ENCODE measurements at regions not wholly inside any gene's neighbourhood (a gene's known extent, or its start where the extent isn't known, plus 50 kb on each side); places are given as distances from the start of the nearest gene placed in this dataset.
A peak's percentile ranks its signal among the peaks of the same experiment; 100 is the strongest.

GRCh38 chr4:140316799-140317198 lies 56.6 kb upstream of the SCOC start:
- H3K27me3 Mint-ChIP-seq, result peaks cover 9% of the 10 kb centered on the region
- H3K27ac Mint-ChIP-seq, result no peak overlapping the region
- H3K4me1 Mint-ChIP-seq, result no peaks in the 10 kb centered on the region
- H3K36me3 Mint-ChIP-seq (ENCODE audit: low read depth), result no peaks in the 10 kb centered on the region
- no peak overlapping the region for H3K4me3 Mint-ChIP-seq
- ATAC-seq (replicated peaks), result no peak
- H3K9me3 Mint-ChIP-seq, result no peaks in the 10 kb centered on the region

- H3K27ac Mint-ChIP-seq, result no peak overlapping the region
- ATAC-seq (replicated peaks), result no peak
- H3K36me3 Mint-ChIP-seq (ENCODE audit: low read depth), result no peaks in the 10 kb centered on the region
- no peaks in the 10 kb centered on the region for H3K4me1 Mint-ChIP-seq
- no peaks in the 10 kb centered on the region for H3K9me3 Mint-ChIP-seq
- H3K4me3 Mint-ChIP-seq, result no peak overlapping the region
- peaks cover 14% of the 10 kb centered on the region for H3K27me3 Mint-ChIP-seq
These were observed 57.5 kb upstream of the SCOC start for GRCh38 chr4:140315970-140316369.

- Mint-ChIP-seq H3K27me3 (peaks cover 13% of the 10 kb centered on the region), H3K27ac (no peak overlapping the region), H3K9me3 (no peaks in the 10 kb centered on the region), H3K4me3 (no peak overlapping the region), H3K36me3 (ENCODE audit: low read depth) (no peaks in the 10 kb centered on the region), H3K4me1 (no peaks in the 10 kb centered on the region)
- no peak for ATAC-seq (replicated peaks)
These were observed 58.0 kb upstream of the SCOC start for GRCh38 chr4:140315438-140315837.

- Mint-ChIP-seq H3K36me3 (ENCODE audit: low read depth) (no peaks in the 10 kb centered on the region), H3K27me3 (peaks cover 11% of the 10 kb centered on the region), H3K27ac (no peak overlapping the region), H3K4me3 (no peak overlapping the region), H3K9me3 (no peaks in the 10 kb centered on the region), H3K4me1 (no peaks in the 10 kb centered on the region)
- no peak for ATAC-seq (replicated peaks)
These were observed 58.4 kb upstream of the SCOC start for GRCh38 chr4:140315019-140315418.

- Mint-ChIP-seq H3K36me3 (ENCODE audit: low read depth) (no peaks in the 10 kb centered on the region), H3K27ac (no peak overlapping the region), H3K9me3 (no peaks in the 10 kb centered on the region), H3K27me3 (peaks cover 14% of the 10 kb centered on the region), H3K4me1 (no peaks in the 10 kb centered on the region), H3K4me3 (no peak overlapping the region)
- ATAC-seq (replicated peaks), result no peak
These were observed 61.3 kb upstream of the SCOC start for GRCh38 chr4:140312100-140312499.

GRCh38 chr4:140311257-140311835 lies 62.1 kb upstream of the SCOC start:
- Mint-ChIP-seq H3K27ac (no peak overlapping the region), H3K9me3 (no peaks in the 10 kb centered on the region), H3K4me3 (no peak overlapping the region), H3K4me1 (no peaks in the 10 kb centered on the region), H3K27me3 (peaks cover 15% of the 10 kb centered on the region), H3K36me3 (ENCODE audit: low read depth) (no peaks in the 10 kb centered on the region)
- ATAC-seq (replicated peaks), result no peak

GRCh38 chr4:140309124-140309870 lies 64.1 kb upstream of the SCOC start:
- Mint-ChIP-seq H3K9me3 (no peaks in the 10 kb centered on the region), H3K27ac (no peak overlapping the region), H3K36me3 (ENCODE audit: low read depth) (no peaks in the 10 kb centered on the region), H3K27me3 (peaks cover 21% of the 10 kb centered on the region), H3K4me1 (no peaks in the 10 kb centered on the region), H3K4me3 (no peak overlapping the region)
- ATAC-seq (replicated peaks), result no peak

- Mint-ChIP-seq H3K27me3 (peaks cover 26% of the 10 kb centered on the region), H3K4me1 (no peaks in the 10 kb centered on the region), H3K4me3 (no peak overlapping the region), H3K27ac (no peak overlapping the region), H3K9me3 (peaks cover 4% of the 10 kb centered on the region), H3K36me3 (ENCODE audit: low read depth) (no peaks in the 10 kb centered on the region)
- no peak for ATAC-seq (replicated peaks)
These were observed 64.9 kb upstream of the SCOC start for GRCh38 chr4:140308366-140309123.

- Mint-ChIP-seq H3K4me3 (no peak overlapping the region), H3K4me1 (no peaks in the 10 kb centered on the region), H3K9me3 (peaks cover 4% of the 10 kb centered on the region), H3K27me3 (peaks cover 18% of the 10 kb centered on the region), H3K27ac (no peak overlapping the region), H3K36me3 (ENCODE audit: low read depth) (no peaks in the 10 kb centered on the region)
- no peak for ATAC-seq (replicated peaks)
These were observed 68.4 kb upstream of the SCOC start for GRCh38 chr4:140305053-140305452.

- peaks cover 4% of the 10 kb centered on the region for H3K9me3 Mint-ChIP-seq
- no peak for ATAC-seq (replicated peaks)
- no peaks in the 10 kb centered on the region for H3K36me3 Mint-ChIP-seq (ENCODE audit: low read depth)
- H3K4me1 Mint-ChIP-seq, result no peaks in the 10 kb centered on the region
- H3K27me3 Mint-ChIP-seq, result peaks cover 14% of the 10 kb centered on the region
- H3K4me3 Mint-ChIP-seq, result no peak overlapping the region
- H3K27ac Mint-ChIP-seq, result no peak overlapping the region
These were observed 69.1 kb upstream of the SCOC start for GRCh38 chr4:140304346-140304745.

- peaks cover 14% of the 10 kb centered on the region for H3K27me3 Mint-ChIP-seq
- no peak for ATAC-seq (replicated peaks)
- H3K27ac Mint-ChIP-seq, result no peak overlapping the region
- peaks cover 4% of the 10 kb centered on the region for H3K9me3 Mint-ChIP-seq
- no peaks in the 10 kb centered on the region for H3K36me3 Mint-ChIP-seq (ENCODE audit: low read depth)
- no peaks in the 10 kb centered on the region for H3K4me1 Mint-ChIP-seq
- H3K4me3 Mint-ChIP-seq, result no peak overlapping the region
These were observed 71.1 kb upstream of the SCOC start for GRCh38 chr4:140302151-140302859.

- Mint-ChIP-seq H3K9me3 (peaks cover 4% of the 10 kb centered on the region), H3K27ac (no peak overlapping the region), H3K27me3 (peaks cover 9% of the 10 kb centered on the region), H3K4me1 (no peaks in the 10 kb centered on the region), H3K4me3 (no peak overlapping the region), H3K36me3 (ENCODE audit: low read depth) (no peaks in the 10 kb centered on the region)
- ATAC-seq (replicated peaks), result peak; percentile 44
These were observed 73.0 kb upstream of the SCOC start for GRCh38 chr4:140300271-140300970.

- H3K4me1 Mint-ChIP-seq, result no peaks in the 10 kb centered on the region
- H3K27me3 Mint-ChIP-seq, result peaks cover 10% of the 10 kb centered on the region
- no peak overlapping the region for H3K27ac Mint-ChIP-seq
- no peaks in the 10 kb centered on the region for H3K36me3 Mint-ChIP-seq (ENCODE audit: low read depth)
- no peak overlapping the region for H3K4me3 Mint-ChIP-seq
- H3K9me3 Mint-ChIP-seq, result no peaks in the 10 kb centered on the region
- no peak for ATAC-seq (replicated peaks)
These were observed 75.4 kb upstream of the SCOC start for GRCh38 chr4:140298001-140298400.

GRCh38 chr4:140297221-140297570 lies 76.2 kb upstream of the SCOC start:
- no peaks in the 10 kb centered on the region for H3K36me3 Mint-ChIP-seq (ENCODE audit: low read depth)

More at GRCh38 chr4:140297221-140297570, 76.2 kb upstream of the SCOC start:
- Mint-ChIP-seq H3K9me3 (no peaks in the 10 kb centered on the region), H3K27me3 (peaks cover 12% of the 10 kb centered on the region), H3K27ac (no peak overlapping the region), H3K4me3 (no peak overlapping the region), H3K4me1 (no peaks in the 10 kb centered on the region)
- no peak for ATAC-seq (replicated peaks)

All from activated T-helper 17 cell treated with anti-CD3 and anti-CD28 coated beads, Interleukin-2, amount 50 U/mL, for 72 hours (primary cell).